ENCODE measurements at regions not wholly inside any gene's neighbourhood (a gene's known extent, or its start where the extent isn't known, plus 50 kb on each side); places are given as distances from the start of the nearest gene placed in this dataset.
"Not testable (repeated sequence)": the region's sequence is repeated elsewhere in the genome, so short reads cannot be mapped to it uniquely, and the experiment has no call there.

DNA sequence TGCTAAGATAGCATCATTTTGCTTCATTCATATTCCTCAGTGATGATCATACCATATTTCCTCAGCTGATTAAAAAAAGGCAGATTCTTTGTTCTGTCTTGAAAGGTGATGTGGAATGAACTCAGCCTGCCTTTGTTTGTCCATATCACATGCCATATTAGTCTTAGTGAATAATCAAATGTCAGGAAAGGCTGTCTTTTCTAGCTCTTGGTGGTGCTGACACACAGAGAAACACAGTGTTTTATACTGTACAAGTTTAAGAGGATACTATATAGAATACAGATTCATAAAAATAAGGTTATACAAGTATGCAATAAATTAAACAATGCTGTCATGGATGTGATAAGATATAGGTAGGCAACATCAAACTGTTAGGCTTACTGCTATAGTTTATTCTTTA is 97.1 kb upstream of the FAM98A start:
- CTCF ChIA-PET: no interaction called here
- no peak overlapping the region for H3K4me3 ChIP-seq
- H3K79me2 ChIP-seq (ENCODE audit: low read depth): no peaks in the 10 kb centered on the region
- no peak overlapping the region for H3K27ac ChIP-seq
- TF ChIP-seq, protein P1, sequence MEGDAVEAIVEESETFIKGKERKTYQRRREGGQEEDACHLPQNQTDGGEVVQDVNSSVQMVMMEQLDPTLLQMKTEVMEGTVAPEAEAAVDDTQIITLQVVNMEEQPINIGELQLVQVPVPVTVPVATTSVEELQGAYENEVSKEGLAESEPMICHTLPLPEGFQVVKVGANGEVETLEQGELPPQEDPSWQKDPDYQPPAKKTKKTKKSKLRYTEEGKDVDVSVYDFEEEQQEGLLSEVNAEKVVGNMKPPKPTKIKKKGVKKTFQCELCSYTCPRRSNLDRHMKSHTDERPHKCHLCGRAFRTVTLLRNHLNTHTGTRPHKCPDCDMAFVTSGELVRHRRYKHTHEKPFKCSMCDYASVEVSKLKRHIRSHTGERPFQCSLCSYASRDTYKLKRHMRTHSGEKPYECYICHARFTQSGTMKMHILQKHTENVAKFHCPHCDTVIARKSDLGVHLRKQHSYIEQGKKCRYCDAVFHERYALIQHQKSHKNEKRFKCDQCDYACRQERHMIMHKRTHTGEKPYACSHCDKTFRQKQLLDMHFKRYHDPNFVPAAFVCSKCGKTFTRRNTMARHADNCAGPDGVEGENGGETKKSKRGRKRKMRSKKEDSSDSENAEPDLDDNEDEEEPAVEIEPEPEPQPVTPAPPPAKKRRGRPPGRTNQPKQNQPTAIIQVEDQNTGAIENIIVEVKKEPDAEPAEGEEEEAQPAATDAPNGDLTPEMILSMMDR (conservative IDR thresholded peaks at IDR 0.05): no peak
- TF ChIP-seq EZH2 (IDR thresholded peaks at IDR 0.05; ENCODE audit: low read depth): no peak
- H3K36me3 ChIP-seq (ENCODE audit: low read depth): no peaks in the 10 kb centered on the region
- DNase-seq: no peak
- no peak overlapping the region for H3K4me2 ChIP-seq
- no peak overlapping the region for H2AFZ ChIP-seq
- H3K4me1 ChIP-seq (replicated peaks; ENCODE audit: insufficient read depth): no peaks in the 10 kb centered on the region
- no TSS peak for BruUV-seq (replicated peaks)
- intact Hi-C loops (cut with micrococcal nuclease; ENCODE audit: unreplicated experiment): no loop called here
- no peaks in the 10 kb centered on the region for H3K9me3 ChIP-seq (ENCODE audit: insufficient read depth, low read depth)
- H4K20me1 ChIP-seq (ENCODE audit: insufficient read depth): no peaks in the 10 kb centered on the region
- POLR2A ChIA-PET (ENCODE audit: unreplicated experiment): no interaction called here
- H3K9me2 ChIP-seq (ENCODE audit: insufficient read depth): no peaks in the 10 kb centered on the region
- H3K27me3 ChIP-seq (ENCODE audit: insufficient read depth, low read depth): no peaks in the 10 kb centered on the region
- H3F3A ChIP-seq (ENCODE audit: insufficient read depth, low read depth): no peaks in the 10 kb centered on the region

- DNase-seq: no peak
- H3F3A ChIP-seq (ENCODE audit: insufficient read depth, low read depth): no peaks in the 10 kb centered on the region
- ChIA-PET POLR2A (ENCODE audit: unreplicated experiment) (no interaction called here), CTCF (no interaction called here)
- no peak for TF ChIP-seq EZH2 (IDR thresholded peaks at IDR 0.05; ENCODE audit: low read depth)
- TF ChIP-seq, protein P1 (conservative IDR thresholded peaks at IDR 0.05): no peak
- no TSS peak for BruUV-seq (replicated peaks)
- no peaks in the 10 kb centered on the region for H3K9me2 ChIP-seq (ENCODE audit: insufficient read depth)
- H3K4me1 ChIP-seq (replicated peaks; ENCODE audit: insufficient read depth): no peaks in the 10 kb centered on the region
- H2AFZ ChIP-seq: no peak overlapping the region
- H3K4me3 ChIP-seq: no peak overlapping the region
- no peaks in the 10 kb centered on the region for H3K36me3 ChIP-seq (ENCODE audit: low read depth)
- no peaks in the 10 kb centered on the region for H4K20me1 ChIP-seq (ENCODE audit: insufficient read depth)
- H3K27me3 ChIP-seq (ENCODE audit: insufficient read depth, low read depth): no peaks in the 10 kb centered on the region
- intact Hi-C loops (cut with micrococcal nuclease; ENCODE audit: unreplicated experiment): no loop called here
- no peaks in the 10 kb centered on the region for H3K79me2 ChIP-seq (ENCODE audit: low read depth)
- no peak overlapping the region for H3K4me2 ChIP-seq
- H3K9me3 ChIP-seq (ENCODE audit: insufficient read depth, low read depth): no peaks in the 10 kb centered on the region
- H3K27ac ChIP-seq: no peak overlapping the region
Observed at GRCh38 chr2:33694904-33695303, 95.8 kb upstream of the FAM98A start.

- intact Hi-C loops (cut with micrococcal nuclease; ENCODE audit: unreplicated experiment); H3K27me3 ChIP-seq (ENCODE audit: insufficient read depth, low read depth); H3K4me3 ChIP-seq; CTCF ChIA-PET; H3K4me2 ChIP-seq; BruUV-seq (replicated peaks); POLR2A ChIA-PET (ENCODE audit: unreplicated experiment); H3K36me3 ChIP-seq (ENCODE audit: low read depth); H3F3A ChIP-seq (ENCODE audit: insufficient read depth, low read depth); DNase-seq; H3K4me1 ChIP-seq (replicated peaks; ENCODE audit: insufficient read depth); H4K20me1 ChIP-seq (ENCODE audit: insufficient read depth); H3K27ac ChIP-seq; H3K9me3 ChIP-seq (ENCODE audit: insufficient read depth, low read depth); H2AFZ ChIP-seq; H3K79me2 ChIP-seq (ENCODE audit: low read depth); H3K9me2 ChIP-seq (ENCODE audit: insufficient read depth): not testable (repeated sequence)
Observed at GRCh38 chr2:33690686-33691085, 91.6 kb upstream of the FAM98A start.

GRCh38 chr2:33681364-33681757 is 82.3 kb upstream of the FAM98A start:
- Histone ChIP-seq H3K27me3 (ENCODE audit: insufficient read depth, low read depth) (peaks cover 31% of the 10 kb centered on the region), H3K79me2 (ENCODE audit: low read depth) (no peaks in the 10 kb centered on the region), H3F3A (ENCODE audit: insufficient read depth, low read depth) (no peaks in the 10 kb centered on the region), H3K4me1 (replicated peaks; ENCODE audit: insufficient read depth) (no peaks in the 10 kb centered on the region), H3K4me3 (no peak overlapping the region), H3K27ac (no peak overlapping the region), H2AFZ (no peak overlapping the region), H3K9me2 (ENCODE audit: insufficient read depth) (no peaks in the 10 kb centered on the region), H3K9me3 (ENCODE audit: insufficient read depth, low read depth) (no peaks in the 10 kb centered on the region), H4K20me1 (ENCODE audit: insufficient read depth) (no peaks in the 10 kb centered on the region), H3K36me3 (ENCODE audit: low read depth) (no peaks in the 10 kb centered on the region), H3K4me2 (no peak overlapping the region)
- BruUV-seq (replicated peaks): no TSS peak
- CTCF ChIA-PET: no interaction called here
- no peak for TF ChIP-seq EZH2 (IDR thresholded peaks at IDR 0.05; ENCODE audit: low read depth)
- TF ChIP-seq, protein P1 (conservative IDR thresholded peaks at IDR 0.05): peak; percentile 46
- no peak for DNase-seq
- POLR2A ChIA-PET (ENCODE audit: unreplicated experiment): interaction anchor here (0.6 kb wide), 1 partner anchor 82 kb away, joined by 4 read pairs; the partner anchor contains the start of gene FAM98A
- intact Hi-C loops (cut with micrococcal nuclease; ENCODE audit: unreplicated experiment): no loop called here

Data from PC-9 (cell line).